Calu3 (cell line): ENCODE measurements at regions not wholly inside any gene's neighbourhood (a gene's known extent, or its start where the extent isn't known, plus 50 kb on each side); places are given as distances from the start of the nearest gene placed in this dataset.

Experiments used
- BruUV-seq: library from RNA; stranded (reverse); fragments of 400-500 nt; replicated peaks from 2 replicates; lab custom pipeline; 2021; lab: Mats Ljungman, UMichigan
- CTCF ChIA-PET: fragments of 300-600 bp; sonication (Branson Sonifier 250); formaldehyde crosslinking; loops from one replicate; lab custom pipeline; 2022; ENCODE audit warnings: antibody characterized with exemption; lab: Charles Lee
- DNase-seq: peaks from one replicate; pipeline ENCODE4 v3.0.0; 2022
- H3K27ac Mint-ChIP-seq: one replicate; pipeline ENCODE4 v1.8.0; 2022; ENCODE audit warnings: mixed read lengths; ENCODE audit not compliant: unreplicated experiment
- H3K27me3 Mint-ChIP-seq: one replicate; pipeline ENCODE4 v1.8.0; 2022; ENCODE audit warnings: mixed read lengths; ENCODE audit not compliant: unreplicated experiment
- H3K36me3 Mint-ChIP-seq: one replicate; pipeline ENCODE4 v1.8.0; 2022; ENCODE audit warnings: mild to moderate bottlenecking, moderate library complexity, mixed read lengths; ENCODE audit not compliant: insufficient read depth, unreplicated experiment
- H3K4me1 Mint-ChIP-seq: one replicate; pipeline ENCODE4 v1.8.0; 2022; ENCODE audit warnings: mild to moderate bottlenecking, low read depth, mixed read lengths; ENCODE audit not compliant: unreplicated experiment
- H3K4me3 Mint-ChIP-seq: one replicate; pipeline ENCODE4 v1.8.0; 2022; ENCODE audit warnings: mild to moderate bottlenecking, low read depth, moderate library complexity, mixed read lengths; ENCODE audit not compliant: unreplicated experiment
- H3K9me3 Mint-ChIP-seq: one replicate; pipeline ENCODE4 v1.8.0; 2022; ENCODE audit warnings: low read depth, mixed read lengths; ENCODE audit not compliant: unreplicated experiment
- CTCF ChIP-seq: fragments of 200-600 bp; IDR thresholded peaks from one replicate; pipeline ENCODE4 v1.8.0; 2022; ENCODE audit warnings: antibody characterized with exemption; ENCODE audit not compliant: unreplicated experiment
- intact Hi-C: fragments of 100-400 bp; cut with micrococcal nuclease; formaldehyde crosslinking; loops from one replicate; pipeline ENCODE4 v1.10.0; 2022; ENCODE audit not compliant: unreplicated experiment

DNA sequence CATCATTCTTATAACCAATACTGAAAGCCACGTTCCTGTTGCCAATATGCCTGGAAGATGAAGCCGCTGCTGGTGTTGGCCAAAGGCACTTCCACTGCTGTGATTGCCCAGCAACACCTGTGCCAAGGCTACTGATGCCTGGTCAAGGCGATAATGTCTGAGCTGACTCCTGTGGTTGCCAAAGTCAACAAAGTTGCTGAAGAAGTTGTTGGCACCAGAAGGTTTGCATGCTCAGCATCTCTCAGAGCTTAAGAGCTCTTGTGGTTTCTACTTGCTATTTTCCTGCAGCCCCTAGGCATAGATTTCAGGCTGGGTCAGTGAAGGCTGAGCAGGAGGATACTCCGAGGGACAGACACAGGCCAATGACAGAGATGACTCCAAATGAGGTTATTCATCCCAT is 63.4 kb upstream of the RAB3GAP2 start:
- intact Hi-C loops = no loop called here

DNA sequence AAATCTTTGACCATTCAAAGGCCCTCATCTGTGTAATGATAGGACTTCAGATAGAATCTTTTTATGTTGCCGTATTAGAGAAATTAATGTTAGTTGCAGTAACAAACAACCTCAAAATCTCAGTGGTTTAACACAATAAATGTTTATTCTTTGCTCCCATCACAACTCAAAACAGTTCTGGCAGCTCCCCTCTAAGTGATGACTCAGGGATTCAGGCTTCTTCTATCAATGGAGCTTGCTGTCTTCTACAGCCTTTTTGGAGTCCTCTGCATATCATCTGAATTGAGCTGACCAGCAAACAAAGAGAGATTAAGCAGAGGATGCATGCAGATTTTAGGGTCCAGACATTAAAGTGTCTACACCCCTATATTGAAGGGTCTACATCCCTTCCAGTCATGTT is 59.1 kb upstream of the RAB3GAP2 start:
- no peak for DNase-seq

More for the DNA sequence above, 63.4 kb upstream of the RAB3GAP2 start:
- peaks cover 8% of the 10 kb centered on the region for H3K4me1 Mint-ChIP-seq
- no peaks in the 10 kb centered on the region for H3K27me3 Mint-ChIP-seq
- no peak for TF ChIP-seq CTCF
- H3K27ac Mint-ChIP-seq = no peak overlapping the region
- H3K36me3 Mint-ChIP-seq = no peaks in the 10 kb centered on the region
- CTCF ChIA-PET = no interaction called here
- no peak for DNase-seq
- no peaks in the 10 kb centered on the region for H3K9me3 Mint-ChIP-seq
- no TSS peak for BruUV-seq
- no peak overlapping the region for H3K4me3 Mint-ChIP-seq

GRCh38 chr1:220330265-220330664 is 58.0 kb upstream of the RAB3GAP2 start:
- CTCF ChIA-PET = no interaction called here
- no peak overlapping the region for H3K4me3 Mint-ChIP-seq
- no peak for TF ChIP-seq CTCF
- H3K27me3 Mint-ChIP-seq = no peaks in the 10 kb centered on the region
- H3K4me1 Mint-ChIP-seq = no peaks in the 10 kb centered on the region
- no TSS peak for BruUV-seq
- no peak for DNase-seq
- H3K9me3 Mint-ChIP-seq = no peaks in the 10 kb centered on the region
- no peak overlapping the region for H3K27ac Mint-ChIP-seq
- intact Hi-C loops = no loop called here
- H3K36me3 Mint-ChIP-seq = no peaks in the 10 kb centered on the region

More for the DNA sequence above, 59.1 kb upstream of the RAB3GAP2 start:
- Mint-ChIP-seq H3K27me3 (no peaks in the 10 kb centered on the region), H3K9me3 (no peaks in the 10 kb centered on the region), H3K4me3 (no peak overlapping the region), H3K36me3 (no peaks in the 10 kb centered on the region), H3K27ac (no peak overlapping the region), H3K4me1 (no peaks in the 10 kb centered on the region)
- no peak for TF ChIP-seq CTCF
- intact Hi-C loops = no loop called here
- no TSS peak for BruUV-seq
- CTCF ChIA-PET = no interaction called here

- H3K27me3 Mint-ChIP-seq = no peaks in the 10 kb centered on the region
- H3K27ac Mint-ChIP-seq = no peak overlapping the region
- intact Hi-C loops = no loop called here
- no peaks in the 10 kb centered on the region for H3K9me3 Mint-ChIP-seq
- no peak for TF ChIP-seq CTCF
- no TSS peak for BruUV-seq
- DNase-seq = no peak
- no peaks in the 10 kb centered on the region for H3K4me1 Mint-ChIP-seq
- H3K4me3 Mint-ChIP-seq = no peak overlapping the region
- no peaks in the 10 kb centered on the region for H3K36me3 Mint-ChIP-seq
- CTCF ChIA-PET = no interaction called here
These were observed 54.9 kb upstream of the RAB3GAP2 start for GRCh38 chr1:220327106-220327505.
